ENCODE measurements at regions not wholly inside any gene's neighbourhood (a gene's known extent, or its start where the extent isn't known, plus 50 kb on each side); places are given as distances from the start of the nearest gene placed in this dataset.

DNA sequence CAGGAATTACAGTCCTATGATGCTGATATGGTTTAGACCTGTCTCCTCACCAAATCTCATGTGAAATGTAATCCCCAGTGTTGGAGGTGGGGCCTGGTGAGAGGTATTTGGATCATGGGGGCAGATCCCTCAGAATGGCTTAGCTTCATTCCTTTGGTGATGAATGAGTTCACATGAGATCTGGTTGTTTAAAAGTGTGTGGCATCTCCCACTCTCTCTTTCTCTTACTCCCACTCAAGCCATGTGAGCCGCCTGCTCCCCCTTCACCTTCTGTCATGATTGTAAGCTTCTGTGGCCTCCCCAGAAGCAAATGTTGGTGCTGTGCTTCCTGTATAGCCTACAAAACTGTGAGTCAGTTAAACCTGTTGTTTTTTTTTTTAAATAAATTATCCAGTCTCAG, 89.4 kb upstream of the ARHGAP5 start:
- no peak for TF ChIP-seq SP1 (IDR thresholded peaks at IDR 0.05)
- no peak for TF ChIP-seq TARDBP (IDR thresholded peaks at IDR 0.05)
- TF ChIP-seq SUZ12 (IDR thresholded peaks at IDR 0.05) = no peak
- no peak for TF ChIP-seq FOXK2 (IDR thresholded peaks at IDR 0.05)
- TF ChIP-seq, protein P1, sequence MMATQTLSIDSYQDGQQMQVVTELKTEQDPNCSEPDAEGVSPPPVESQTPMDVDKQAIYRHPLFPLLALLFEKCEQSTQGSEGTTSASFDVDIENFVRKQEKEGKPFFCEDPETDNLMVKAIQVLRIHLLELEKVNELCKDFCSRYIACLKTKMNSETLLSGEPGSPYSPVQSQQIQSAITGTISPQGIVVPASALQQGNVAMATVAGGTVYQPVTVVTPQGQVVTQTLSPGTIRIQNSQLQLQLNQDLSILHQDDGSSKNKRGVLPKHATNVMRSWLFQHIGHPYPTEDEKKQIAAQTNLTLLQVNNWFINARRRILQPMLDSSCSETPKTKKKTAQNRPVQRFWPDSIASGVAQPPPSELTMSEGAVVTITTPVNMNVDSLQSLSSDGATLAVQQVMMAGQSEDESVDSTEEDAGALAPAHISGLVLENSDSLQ (IDR thresholded peaks at IDR 0.05) = no peak
- no peak for TF ChIP-seq BHLHE40 (IDR thresholded peaks at IDR 0.05; ENCODE audit: borderline replicate concordance)
- no peak for TF ChIP-seq NFRKB (IDR thresholded peaks at IDR 0.05)

Measured in HEK293T (cell line).